GM21381 (cell line): ENCODE measurements at regions not wholly inside any gene's neighbourhood (a gene's known extent, or its start where the extent isn't known, plus 50 kb on each side); places are given as distances from the start of the nearest gene placed in this dataset.

Experiments used
- ATAC-seq: cut with Tn5 transposase; IDR thresholded peaks from one replicate; pipeline ENCODE4 v1.9.1; 2021; ENCODE audit warnings: mild to moderate bottlenecking, moderate library complexity; ENCODE audit not compliant: unreplicated experiment

- no peak for ATAC-seq
Observed at GRCh38 chr2:21382701-21383520, 259.1 kb downstream of the TDRD15 start.

- no peak for ATAC-seq
Observed at GRCh38 chr2:21386666-21387065, 262.9 kb downstream of the TDRD15 start.

- ATAC-seq, result no peak
Observed at GRCh38 chr2:21392649-21393048, 268.9 kb downstream of the TDRD15 start.

GRCh38 chr2:21393173-21393572, 269.4 kb downstream of the TDRD15 start:
- ATAC-seq, result no peak

GRCh38 chr2:21395366-21395765, 271.6 kb downstream of the TDRD15 start:
- ATAC-seq, result no peak

GRCh38 chr2:21396252-21396651, 272.5 kb downstream of the TDRD15 start:
- ATAC-seq, result no peak

GRCh38 chr2:21401022-21401698, 277.4 kb downstream of the TDRD15 start:
- ATAC-seq, result no peak

GRCh38 chr2:21404137-21404536, 280.4 kb downstream of the TDRD15 start:
- ATAC-seq, result no peak

- no peak for ATAC-seq
Observed at GRCh38 chr2:21404827-21405625, 281.3 kb downstream of the TDRD15 start.

- no peak for ATAC-seq
Observed at GRCh38 chr2:21406386-21406785, 282.6 kb downstream of the TDRD15 start.

- no peak for ATAC-seq
Observed at GRCh38 chr2:21406911-21407310, 283.1 kb downstream of the TDRD15 start.

- no peak for ATAC-seq
Observed at GRCh38 chr2:21407851-21408250, 284.1 kb downstream of the TDRD15 start.

- ATAC-seq, result no peak
Observed at GRCh38 chr2:21411741-21412140, 288.0 kb downstream of the TDRD15 start.

GRCh38 chr2:21412944-21413443, 289.2 kb downstream of the TDRD15 start:
- ATAC-seq, result no peak

GRCh38 chr2:21415234-21415633, 291.5 kb downstream of the TDRD15 start:
- ATAC-seq, result no peak

- ATAC-seq, result no peak
Observed at GRCh38 chr2:21416226-21416625, 292.5 kb downstream of the TDRD15 start.

- no peak for ATAC-seq
Observed at GRCh38 chr2:21418456-21418855, 294.7 kb downstream of the TDRD15 start.

- no peak for ATAC-seq
Observed at GRCh38 chr2:21420553-21421335, 297.0 kb downstream of the TDRD15 start.

- ATAC-seq, result peak; percentile 55
Observed at GRCh38 chr2:21422050-21422449, 298.3 kb downstream of the TDRD15 start.

GRCh38 chr2:21422724-21423522, 299.2 kb downstream of the TDRD15 start:
- ATAC-seq, result no peak
